Hepatocyte (in vitro differentiated cells): ENCODE measurements at regions not wholly inside any gene's neighbourhood (a gene's known extent, or its start where the extent isn't known, plus 50 kb on each side); places are given as distances from the start of the nearest gene placed in this dataset.

Experiments
- CTCF ChIP-seq: fragments of 200-600 bp; sonication (generic); IDR thresholded peaks from 2 replicates; pipeline ENCODE4 v1.5.1; 2016; ENCODE audit warnings: antibody characterized with exemption, mild to moderate bottlenecking; ENCODE audit not compliant: poor library complexity
- EZH2 ChIP-seq: fragments of 200-600 bp; sonication (generic); IDR thresholded peaks from 2 replicates; pipeline ENCODE4 v1.6.1; 2016; ENCODE audit warnings: antibody characterized with exemption, mild to moderate bottlenecking, borderline replicate concordance

DNA sequence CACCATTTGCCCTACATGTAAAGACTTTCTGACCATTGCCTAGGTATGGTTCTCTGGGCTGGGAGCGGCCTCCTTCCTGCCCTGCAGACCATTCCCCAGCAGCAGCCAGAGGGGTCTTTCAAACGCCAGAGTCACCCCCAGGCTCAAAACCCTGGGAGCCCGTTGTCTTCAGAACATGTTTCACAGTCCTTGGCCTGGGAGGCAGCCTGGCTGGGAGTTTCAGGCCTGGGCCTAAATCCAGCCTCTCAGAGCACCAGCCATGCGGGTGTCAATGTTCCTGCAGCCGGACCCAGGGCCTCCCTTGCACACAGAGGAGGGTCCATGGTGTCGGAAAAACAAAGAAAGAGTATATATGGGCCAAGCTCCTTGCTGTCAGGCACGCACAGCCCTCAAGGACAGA is 145.2 kb upstream of the FOXD4L5 start:
- TF ChIP-seq CTCF (no peak), EZH2 (no peak)
